HG03575 (cell line): ENCODE measurements at regions not wholly inside any gene's neighbourhood (a gene's known extent, or its start where the extent isn't known, plus 50 kb on each side); places are given as distances from the start of the nearest gene placed in this dataset.

Source experiments
- ATAC-seq: cut with Tn5 transposase; IDR thresholded peaks from one replicate; pipeline ENCODE4 v1.9.1; 2021; ENCODE audit not compliant: unreplicated experiment, insufficient number of reproducible peaks, low FRiP score; ENCODE audit errors: extremely low read depth

DNA sequence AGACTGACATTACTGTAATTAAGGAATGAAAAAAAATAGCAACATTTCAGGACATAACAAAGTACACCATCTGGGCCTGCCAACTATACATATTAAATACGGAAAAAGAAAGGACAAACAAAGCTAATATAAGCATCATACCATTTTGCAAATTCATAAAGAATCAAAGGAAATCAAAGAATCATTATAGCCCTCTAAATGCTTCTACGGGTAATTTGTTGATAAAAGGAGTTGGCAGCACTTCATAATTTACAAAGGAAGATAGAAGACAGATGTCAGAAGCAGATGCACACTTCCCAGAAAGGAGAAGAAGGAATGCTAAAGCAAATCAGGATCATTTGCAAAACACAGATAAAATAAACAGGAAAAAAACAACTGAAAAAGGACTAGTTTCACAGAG lies 1757.3 kb downstream of the PCDH7 start:
- no peak for ATAC-seq

DNA sequence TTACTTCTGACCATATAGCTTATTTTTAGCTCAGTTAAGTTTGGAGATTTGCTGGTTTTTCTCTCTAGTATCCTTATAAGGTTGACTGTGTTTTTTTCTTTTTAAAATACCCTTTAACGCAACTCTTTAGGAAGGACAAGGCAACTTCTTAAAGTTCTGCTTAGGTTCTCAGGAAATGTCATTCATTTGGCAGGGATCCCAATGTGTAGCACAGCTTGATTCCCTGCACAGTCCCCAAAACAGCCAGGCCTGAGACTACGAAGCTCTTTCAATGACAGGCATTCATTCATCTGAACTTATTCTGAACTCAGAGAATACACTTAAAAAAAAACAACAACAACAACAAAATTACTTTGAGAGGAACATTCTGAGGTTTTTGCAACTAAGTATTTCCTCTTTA lies 1765.8 kb downstream of the PCDH7 start:
- ATAC-seq: no peak

GRCh38 chr4:32488690-32489089 lies 1768.5 kb downstream of the PCDH7 start:
- no peak for ATAC-seq

GRCh38 chr4:32499171-32499570 lies 1779.0 kb downstream of the PCDH7 start:
- no peak for ATAC-seq

- ATAC-seq: no peak
Measured at GRCh38 chr4:32503241-32503640, 1783.1 kb downstream of the PCDH7 start.

DNA sequence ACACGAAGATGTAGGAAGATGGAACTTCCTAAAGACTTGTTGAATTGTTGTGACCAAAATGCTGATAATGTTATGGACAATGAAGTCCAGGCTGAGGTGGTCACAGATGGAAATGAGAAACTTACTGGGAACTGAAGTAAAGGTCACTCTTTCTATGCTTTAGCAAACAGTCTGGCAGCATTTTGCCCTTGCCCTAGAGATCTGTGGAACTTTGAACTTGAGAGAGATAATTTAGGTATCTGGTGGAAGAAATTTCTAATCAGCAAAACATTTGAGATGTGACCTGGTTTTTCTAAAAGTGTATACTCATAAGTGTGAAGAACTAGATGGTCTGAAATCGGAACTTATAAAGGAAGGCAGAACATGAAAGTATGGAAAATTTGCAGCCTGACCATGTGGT lies 1785.9 kb downstream of the PCDH7 start:
- no peak for ATAC-seq

- ATAC-seq: no peak
Measured at GRCh38 chr4:32519060-32519459, 1798.9 kb downstream of the PCDH7 start.

- ATAC-seq: no peak
Measured at GRCh38 chr4:32525420-32525819, 1805.3 kb downstream of the PCDH7 start.

DNA sequence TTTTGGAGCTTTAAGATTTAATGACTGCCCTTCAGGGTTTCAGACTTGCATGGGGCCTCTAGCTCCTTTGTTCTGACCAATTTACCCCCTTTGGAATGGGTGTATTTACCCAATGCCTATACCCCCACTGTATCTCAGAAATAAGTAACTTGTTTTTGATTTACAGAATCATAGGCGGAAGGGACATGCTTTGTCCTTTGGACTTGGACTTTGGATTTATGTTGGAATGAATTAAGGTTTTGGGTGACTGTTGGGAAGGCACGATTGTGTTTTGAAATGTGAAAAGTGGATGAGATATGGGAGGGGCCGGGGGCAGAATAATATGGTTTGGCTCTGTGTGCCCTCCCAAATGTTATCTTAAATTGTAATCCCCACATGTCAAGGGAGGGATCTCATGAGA lies 1824.7 kb downstream of the PCDH7 start:
- ATAC-seq: no peak

- ATAC-seq: no peak
Measured at GRCh38 chr4:32551943-32552342, 1831.8 kb downstream of the PCDH7 start.

GRCh38 chr4:32560306-32560705 lies 1840.1 kb downstream of the PCDH7 start:
- ATAC-seq: no peak

DNA sequence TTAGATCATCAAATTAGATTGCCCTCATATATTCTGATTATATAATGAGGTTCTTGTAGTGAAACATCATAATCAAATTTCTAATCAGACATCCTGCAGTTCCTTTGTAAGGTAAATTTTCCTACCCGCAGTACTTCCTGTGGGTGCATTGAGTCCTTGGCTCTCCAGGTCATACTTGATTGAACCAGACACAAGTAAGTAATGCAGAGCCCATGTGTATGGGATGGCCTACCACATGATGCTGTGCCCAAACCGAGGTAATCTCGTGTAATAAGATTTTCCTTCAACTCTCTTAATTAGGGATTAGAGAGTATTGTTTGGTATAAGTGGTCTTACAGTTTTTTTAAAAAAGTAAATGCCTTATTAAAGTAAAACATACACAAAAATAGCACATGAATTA lies 1841.8 kb downstream of the PCDH7 start:
- no peak for ATAC-seq

- ATAC-seq: no peak
Measured at GRCh38 chr4:32564626-32565025, 1844.5 kb downstream of the PCDH7 start.

- ATAC-seq: no peak
Measured at GRCh38 chr4:32569861-32570260, 1849.7 kb downstream of the PCDH7 start.

DNA sequence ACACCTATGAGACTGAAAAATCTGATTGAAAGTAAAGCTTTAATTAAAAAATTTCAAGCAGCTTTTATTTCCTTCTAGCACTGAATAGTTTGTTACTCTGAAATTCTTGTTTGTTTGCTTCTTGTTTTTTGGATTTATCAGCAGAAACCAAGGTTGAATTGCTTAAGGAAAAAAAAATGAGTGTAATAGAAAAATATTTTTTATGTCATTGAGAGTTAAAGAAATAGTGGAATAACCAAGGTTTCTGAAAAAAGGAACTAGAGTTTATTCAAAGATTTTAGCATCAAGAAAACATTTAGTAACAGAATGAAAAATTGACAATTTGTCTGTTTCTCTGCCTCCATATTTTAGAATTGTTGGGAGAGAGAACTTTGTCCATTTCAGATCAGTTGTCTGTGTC lies 1852.2 kb downstream of the PCDH7 start:
- ATAC-seq: no peak

GRCh38 chr4:32574803-32575202 lies 1854.6 kb downstream of the PCDH7 start:
- no peak for ATAC-seq

- ATAC-seq: no peak
Measured at GRCh38 chr4:32589097-32589496, 1868.9 kb downstream of the PCDH7 start.

GRCh38 chr4:32589853-32590252 lies 1869.7 kb downstream of the PCDH7 start:
- no peak for ATAC-seq

- ATAC-seq: no peak
Measured at GRCh38 chr4:32597354-32597753, 1877.2 kb downstream of the PCDH7 start.

- no peak for ATAC-seq
Measured at GRCh38 chr4:32601848-32602247, 1881.7 kb downstream of the PCDH7 start.

DNA sequence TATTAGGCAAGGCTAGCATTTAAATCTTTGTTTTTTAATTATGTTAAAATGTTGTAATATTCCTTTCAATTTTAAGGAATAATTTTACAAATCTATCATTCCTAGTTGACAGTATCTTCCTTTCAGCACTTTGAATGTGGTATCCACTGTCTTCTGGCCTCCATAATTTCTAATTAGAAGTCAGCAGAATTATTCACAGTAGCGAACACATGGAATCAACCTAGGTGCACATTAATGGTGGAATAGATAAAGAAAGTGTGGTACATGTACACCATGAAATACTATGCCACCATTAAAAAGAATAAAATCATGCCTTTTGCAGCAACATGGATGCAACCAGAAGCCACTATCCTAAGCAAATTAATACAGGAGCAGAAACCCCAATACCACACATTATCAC lies 1887.8 kb downstream of the PCDH7 start:
- ATAC-seq: no peak
